ENCODE measurements at regions not wholly inside any gene's neighbourhood (a gene's known extent, or its start where the extent isn't known, plus 50 kb on each side); places are given as distances from the start of the nearest gene placed in this dataset.
A peak's percentile ranks its signal among the peaks of the same experiment; 100 is the strongest.

DNA sequence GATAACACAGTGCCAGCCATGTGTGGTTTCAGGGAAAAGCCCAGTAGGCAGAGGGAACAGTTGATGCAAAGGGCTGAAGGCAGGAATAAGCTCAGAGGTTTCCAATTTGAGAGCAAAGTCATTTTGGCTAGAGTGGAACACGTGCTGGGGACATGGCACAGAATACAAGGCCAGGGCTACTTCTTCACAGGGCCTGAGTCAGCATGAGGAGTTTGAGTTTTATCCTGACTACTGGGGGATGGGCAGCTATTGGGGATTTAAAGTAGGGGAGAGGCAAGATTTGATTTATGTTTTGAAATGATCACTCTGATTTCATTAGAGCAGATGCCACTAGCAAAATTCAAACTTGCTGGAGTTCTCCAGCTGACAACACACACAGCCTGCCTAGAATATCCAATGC, 241.1 kb upstream of the CSF3R start:
- DNase-seq (ENCODE audit: extremely low read depth in 1 of 11, low read depth in 9 of 11, low spot score in 4 of 11), result no peak

DNA sequence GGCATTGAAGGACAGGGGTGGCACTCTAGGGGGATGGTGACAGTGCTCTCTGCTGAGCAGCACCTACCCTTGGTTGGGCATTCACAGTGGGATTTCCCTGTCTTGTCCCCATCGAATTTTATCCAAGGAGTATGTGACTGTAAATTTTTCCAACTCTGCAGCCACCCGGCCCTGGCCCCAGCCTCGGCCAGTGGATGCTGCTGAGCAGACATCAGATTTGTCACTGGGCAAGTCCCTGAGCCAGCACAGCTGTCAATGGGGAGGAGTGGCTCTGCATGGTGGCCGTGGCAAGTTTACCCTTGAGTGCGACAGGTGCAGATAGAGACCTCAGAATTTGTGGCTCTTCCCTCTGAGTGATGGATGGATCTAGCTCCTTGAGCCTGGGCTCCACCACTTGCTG, 240.2 kb upstream of the CSF3R start:
- DNase-seq (ENCODE audit: extremely low read depth in 1 of 11, low read depth in 9 of 11, low spot score in 4 of 11), result no peak

DNA sequence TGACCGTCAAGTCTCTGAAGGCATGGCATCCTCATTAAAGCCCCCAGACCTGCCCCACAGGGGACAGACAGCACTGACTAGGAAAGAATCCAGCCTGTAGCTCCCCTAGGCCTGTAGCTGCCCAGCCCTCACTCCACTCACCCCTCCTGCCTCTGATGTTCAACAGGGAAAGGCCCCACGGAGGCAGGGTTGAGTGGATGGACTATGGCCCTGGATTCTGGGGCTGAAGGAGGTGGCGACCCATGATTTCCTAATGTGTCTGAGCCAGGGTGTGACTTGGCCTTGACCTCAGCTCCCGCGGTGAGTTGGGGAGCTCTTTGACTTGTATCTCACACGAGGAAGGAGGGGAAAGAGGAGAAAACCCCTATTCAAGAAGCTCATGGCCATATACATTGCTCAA, 238.5 kb upstream of the CSF3R start:
- no peak for DNase-seq (ENCODE audit: extremely low read depth in 1 of 11, low read depth in 9 of 11, low spot score in 4 of 11)

DNA sequence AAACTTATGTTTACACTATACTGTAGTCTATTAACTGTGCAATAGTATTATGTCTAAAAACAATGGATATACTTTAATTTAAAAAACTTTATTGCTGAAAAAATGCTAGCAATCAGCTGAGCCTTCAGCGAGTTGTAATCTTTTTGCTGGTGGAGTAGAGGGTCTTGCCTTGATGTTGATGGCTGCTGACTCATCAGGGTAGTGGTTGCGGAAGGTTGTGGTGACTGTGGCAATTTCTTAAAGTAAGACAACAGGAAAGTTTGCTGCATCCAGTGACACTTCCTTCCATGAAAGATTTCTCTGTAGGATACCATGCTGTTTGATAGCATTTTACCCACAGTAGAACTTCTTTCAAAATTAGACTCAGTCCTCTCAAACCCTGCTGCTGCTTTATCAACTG, 234.7 kb upstream of the CSF3R start:
- DNase-seq (ENCODE audit: extremely low read depth in 1 of 11, low read depth in 9 of 11, low spot score in 4 of 11), result no peak

DNA sequence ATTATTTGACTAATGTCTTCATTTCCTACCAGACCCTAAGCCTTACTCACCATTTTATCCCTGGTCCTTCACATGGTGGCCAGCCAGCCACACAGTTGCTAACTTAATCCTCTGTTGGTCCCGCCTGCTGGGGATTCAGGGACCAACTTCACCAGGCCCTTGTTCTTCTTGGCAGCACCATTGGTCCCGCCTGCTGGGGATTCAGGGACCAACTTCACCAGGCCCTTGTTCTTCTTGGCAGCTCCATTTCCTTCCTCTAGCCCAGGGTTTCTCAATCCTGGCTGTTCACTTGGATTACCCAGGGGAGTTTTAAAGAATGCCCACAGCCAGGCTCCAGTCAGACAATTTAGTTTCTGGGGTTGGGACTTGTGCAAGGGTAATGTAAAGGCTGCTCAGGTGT, 233.1 kb upstream of the CSF3R start:
- no peak for DNase-seq (ENCODE audit: extremely low read depth in 1 of 11, low read depth in 9 of 11, low spot score in 4 of 11)

DNA sequence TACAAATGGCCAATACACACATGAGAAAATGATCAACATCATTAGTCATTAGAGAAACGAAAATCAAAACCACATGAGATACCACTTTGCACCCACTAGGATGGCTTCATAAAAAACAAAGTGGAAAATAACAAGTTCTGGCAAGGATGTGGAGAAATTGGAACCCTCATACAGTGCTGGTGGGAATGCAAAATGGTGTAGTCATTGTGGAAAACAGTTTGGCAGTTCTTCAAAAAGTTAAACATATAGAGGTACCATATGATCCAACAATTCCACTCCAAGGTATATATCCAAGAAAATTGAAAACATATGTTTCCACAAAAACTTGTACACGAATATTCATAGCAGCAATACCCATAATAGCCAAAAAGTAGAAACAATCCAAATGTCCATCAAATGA, 231.6 kb upstream of the CSF3R start:
- no peak for DNase-seq (ENCODE audit: extremely low read depth in 1 of 11, low read depth in 9 of 11, low spot score in 4 of 11)

DNA sequence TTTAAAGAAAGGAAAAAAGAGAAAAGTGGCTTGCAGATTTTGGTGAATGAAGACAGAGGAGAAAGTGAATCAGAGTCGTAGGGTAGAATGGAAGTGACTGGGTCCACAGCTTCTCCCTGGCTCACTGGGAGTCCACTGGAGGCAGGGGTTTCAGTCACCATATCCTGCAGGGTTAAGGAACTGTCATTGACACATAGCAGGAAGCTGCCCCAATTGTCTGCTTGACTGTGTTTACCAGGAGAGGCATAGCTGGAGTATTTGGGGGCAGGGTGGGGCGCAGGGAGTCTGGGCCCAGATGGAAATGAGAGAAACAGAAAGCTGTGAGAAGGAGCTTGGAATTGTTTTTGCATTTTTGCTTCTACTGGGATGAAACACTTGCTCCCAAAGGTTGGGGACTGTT, 228.8 kb upstream of the CSF3R start:
- no peak for DNase-seq (ENCODE audit: extremely low read depth in 1 of 11, low read depth in 9 of 11, low spot score in 4 of 11)

DNA sequence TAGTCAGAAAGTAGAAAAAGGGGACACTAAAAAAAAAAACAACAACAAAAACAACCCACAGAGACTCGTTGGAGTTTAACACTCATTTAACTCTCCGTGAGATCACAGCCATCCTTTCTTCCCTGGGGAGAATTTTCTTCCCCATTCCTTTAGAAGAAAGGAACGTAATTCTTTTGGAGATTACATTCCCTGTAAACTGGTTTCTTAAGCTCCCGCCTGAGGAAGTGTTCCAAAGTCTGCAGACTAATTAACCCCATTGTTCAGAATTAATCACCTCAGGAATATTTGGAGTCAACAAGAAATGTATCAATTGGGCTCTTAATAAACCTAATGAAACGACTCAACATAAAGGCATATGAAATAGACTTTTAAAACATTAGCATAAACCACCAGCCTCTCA, 228.2 kb upstream of the CSF3R start:
- DNase-seq (ENCODE audit: extremely low read depth in 1 of 11, low read depth in 9 of 11, low spot score in 4 of 11), result no peak

DNA sequence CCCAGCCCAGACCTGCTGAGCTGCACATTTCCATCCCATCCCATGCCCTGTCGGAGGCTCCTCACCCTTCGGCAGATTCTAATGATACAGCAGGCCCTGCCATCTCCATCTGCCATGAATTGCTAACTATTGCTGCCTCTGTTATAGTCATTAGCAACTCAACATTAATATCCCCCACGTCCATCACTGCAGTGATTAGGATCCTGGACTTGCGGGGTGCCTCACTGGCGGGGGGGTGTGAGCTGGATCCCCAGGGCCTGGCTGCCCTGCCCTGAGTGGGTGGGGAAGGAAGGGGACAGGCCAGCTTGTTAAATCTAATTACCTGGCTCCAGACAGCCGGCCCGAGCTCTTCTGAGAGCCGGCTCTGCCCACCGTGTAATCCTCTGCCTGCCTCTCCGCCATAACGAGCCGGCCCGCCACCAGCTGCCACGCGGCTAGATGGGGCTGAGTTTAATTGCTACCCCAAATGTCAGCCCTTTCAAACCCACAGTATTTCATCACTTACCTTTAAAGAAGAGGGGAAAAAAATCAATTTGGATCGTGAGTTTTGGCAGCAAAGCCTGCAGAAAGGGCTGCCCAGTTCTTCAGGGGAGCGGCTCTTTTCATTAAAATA, 227.3 kb upstream of the CSF3R start:
- DNase-seq (ENCODE audit: extremely low read depth in 1 of 11, low read depth in 9 of 11, low spot score in 4 of 11), result no peak

DNA sequence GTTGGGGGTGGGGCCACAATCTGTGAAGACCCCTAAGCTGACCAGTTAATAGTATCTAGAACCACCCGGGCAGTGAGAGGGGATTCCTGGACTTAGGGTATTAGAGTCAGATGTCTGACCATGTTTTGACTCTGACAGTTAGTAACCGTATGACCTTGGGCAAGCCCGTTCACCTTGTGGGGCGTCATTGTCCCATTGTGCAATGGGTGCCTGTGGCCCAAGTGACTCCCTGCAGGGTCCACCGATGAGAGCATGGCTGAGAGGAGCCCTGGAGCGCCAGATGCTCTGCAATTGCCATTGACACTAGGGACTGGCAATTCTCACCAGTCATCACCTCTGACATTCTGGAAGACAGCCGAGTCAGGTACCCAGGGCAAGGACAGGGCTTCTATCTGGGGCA, 225.9 kb upstream of the CSF3R start:
- no peak for DNase-seq (ENCODE audit: extremely low read depth in 1 of 11, low read depth in 9 of 11, low spot score in 4 of 11)

DNA sequence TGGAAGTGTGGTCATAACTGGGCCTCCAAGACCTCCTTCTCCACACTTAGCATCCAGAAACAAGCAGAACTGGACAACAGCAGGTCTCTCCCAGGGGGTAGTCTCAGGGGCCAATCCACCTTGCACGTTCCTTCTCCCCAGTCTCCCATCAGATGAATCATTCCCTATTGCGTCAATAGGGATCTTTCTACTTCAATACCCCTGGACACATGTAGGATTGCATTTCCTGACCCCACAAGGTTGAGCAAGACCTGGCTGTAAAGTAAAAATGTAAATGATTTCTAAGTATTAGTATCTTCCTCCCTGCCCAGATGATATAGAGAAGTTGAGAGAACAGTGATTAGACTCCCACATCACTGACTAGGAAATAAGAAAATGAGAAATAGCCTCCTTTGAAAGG, 224.5 kb upstream of the CSF3R start:
- DNase-seq (ENCODE audit: extremely low read depth in 1 of 11, low read depth in 9 of 11, low spot score in 4 of 11), result no peak

DNA sequence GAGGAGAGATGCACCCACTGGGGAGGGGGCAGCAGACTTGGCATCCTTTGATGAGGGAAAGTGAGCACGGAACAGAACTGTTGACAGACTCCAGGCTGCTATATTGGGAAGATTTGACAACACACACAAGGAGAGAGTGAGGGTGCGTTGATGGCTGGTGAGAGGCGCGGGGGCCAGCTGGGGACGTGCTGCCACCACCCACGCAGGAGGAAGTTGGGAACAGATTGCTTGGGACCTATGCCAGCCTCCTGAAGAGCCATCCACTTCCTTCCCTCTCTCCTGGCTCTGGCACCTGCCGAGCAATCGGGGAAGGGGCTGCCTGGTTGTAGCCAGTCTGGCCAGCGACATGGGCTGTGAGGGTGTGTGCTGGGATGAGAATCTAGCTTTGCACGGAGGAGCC, 223.7 kb upstream of the CSF3R start:
- no peak for DNase-seq (ENCODE audit: extremely low read depth in 1 of 11, low read depth in 9 of 11, low spot score in 4 of 11)

DNA sequence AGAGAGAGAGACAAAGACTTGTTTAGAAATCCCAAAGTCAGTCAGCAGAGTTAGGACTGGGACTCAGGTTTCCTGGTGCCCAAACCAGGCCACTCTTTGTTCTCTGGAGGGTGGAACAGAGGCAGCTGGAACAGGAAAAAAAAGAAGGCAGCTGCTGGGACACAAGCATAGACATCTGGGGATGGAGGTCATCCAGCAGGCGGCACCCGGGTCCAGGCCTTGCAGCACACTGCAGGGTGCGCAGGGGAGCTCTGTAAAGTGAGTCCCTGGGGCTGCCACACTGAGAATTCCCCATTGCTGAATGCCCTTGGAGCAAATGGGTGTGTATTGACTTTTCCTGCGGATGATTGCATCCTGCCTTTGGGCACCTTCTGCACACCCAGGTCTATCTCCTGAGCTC, 222.9 kb upstream of the CSF3R start:
- no peak for DNase-seq (ENCODE audit: extremely low read depth in 1 of 11, low read depth in 9 of 11, low spot score in 4 of 11)

DNA sequence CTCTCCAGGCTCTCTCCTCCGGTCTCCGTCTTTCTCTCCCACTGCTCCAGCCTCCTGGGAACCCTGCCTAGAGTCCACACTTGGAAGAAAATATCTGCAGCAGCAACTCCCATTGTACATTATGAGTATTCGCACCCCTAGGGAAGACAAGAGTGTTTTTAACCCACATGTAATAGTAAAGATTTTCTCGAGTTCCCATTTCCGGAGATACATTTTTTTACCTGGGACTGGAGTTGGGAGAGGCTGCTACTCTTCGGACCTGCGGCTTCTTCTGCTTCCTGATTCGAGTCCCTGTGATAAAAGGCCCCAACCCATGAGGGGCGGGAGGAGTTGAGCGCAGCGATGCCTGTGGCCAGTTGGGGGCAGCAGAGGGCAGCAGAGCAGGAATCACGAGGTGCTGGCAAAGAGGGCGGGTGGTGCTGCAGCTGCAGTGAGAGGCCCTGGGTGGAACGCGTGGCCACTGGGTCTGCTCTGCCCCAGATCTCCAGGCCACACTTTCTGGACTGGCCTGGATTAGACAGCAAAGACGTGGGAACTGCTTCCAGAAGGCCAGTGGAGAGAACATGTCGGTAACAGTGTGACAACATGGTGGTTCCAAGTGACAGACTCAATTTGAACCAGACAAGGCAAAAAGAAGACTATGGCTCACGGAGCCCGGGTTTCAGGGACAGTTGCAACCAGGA, 221.0 kb upstream of the CSF3R start:
- peak; percentile 31 to 74 (median 63) for DNase-seq (ENCODE audit: extremely low read depth in 1 of 11, low read depth in 9 of 11, low spot score in 4 of 11)

DNA sequence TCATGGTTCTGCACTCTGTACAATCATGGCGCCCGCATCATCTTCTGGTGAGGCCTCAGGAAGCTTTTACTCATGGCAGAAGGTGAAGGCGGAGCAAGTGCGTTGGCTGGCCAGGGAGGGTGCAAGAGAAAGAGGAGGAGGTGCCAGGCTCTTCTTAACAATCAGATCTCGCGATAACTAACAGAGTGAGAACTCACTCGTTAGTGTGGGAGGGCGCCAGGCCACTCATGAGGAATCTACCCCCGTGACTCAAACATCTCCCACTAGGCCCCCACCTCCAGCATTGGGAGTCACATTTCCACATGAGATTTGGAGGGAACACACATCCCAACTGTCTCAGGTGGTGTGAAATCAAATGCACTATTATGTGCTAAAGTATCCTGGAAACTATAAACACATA, 220.2 kb upstream of the CSF3R start:
- DNase-seq (ENCODE audit: extremely low read depth in 1 of 11, low read depth in 9 of 11, low spot score in 4 of 11), result no peak

DNA sequence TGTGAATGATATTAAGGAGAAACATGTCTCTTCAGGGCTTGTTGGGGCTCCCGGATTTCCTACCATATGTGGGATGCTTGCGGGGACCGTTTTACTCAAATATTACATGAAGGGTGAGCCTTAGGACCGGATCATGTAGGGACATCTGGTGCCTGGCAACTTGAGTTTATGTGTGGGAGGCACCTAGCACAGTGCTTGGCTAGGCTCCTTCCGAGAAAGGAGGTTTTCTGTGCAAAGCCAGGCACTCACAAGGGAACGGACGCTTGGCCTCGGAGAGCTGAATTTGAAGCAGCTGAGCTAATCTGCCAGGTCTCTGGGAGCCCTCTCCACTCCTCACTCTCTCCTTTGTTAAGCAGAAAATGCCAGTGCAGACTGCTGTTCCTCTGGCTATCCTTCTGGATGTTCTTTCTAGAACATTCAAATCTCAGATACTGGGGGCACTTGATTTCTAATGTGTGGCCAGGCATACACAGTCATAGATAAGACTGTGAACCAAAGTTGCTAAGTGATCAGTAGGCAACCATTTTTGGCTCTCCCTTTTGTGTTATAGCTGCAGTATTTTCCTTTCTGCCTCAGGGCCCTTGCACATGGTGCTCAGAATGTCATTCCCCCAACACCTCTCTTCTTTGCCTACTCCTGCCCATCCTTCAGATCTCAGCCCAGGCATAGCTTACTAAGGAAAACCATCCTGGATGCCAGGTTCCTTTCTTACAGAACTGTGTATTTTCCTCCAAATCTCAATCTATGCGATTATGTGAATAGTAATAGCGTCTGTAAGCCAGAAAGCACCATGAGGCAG, 216.6 kb upstream of the CSF3R start:
- no peak for DNase-seq (ENCODE audit: extremely low read depth in 1 of 11, low read depth in 9 of 11, low spot score in 4 of 11)

DNA sequence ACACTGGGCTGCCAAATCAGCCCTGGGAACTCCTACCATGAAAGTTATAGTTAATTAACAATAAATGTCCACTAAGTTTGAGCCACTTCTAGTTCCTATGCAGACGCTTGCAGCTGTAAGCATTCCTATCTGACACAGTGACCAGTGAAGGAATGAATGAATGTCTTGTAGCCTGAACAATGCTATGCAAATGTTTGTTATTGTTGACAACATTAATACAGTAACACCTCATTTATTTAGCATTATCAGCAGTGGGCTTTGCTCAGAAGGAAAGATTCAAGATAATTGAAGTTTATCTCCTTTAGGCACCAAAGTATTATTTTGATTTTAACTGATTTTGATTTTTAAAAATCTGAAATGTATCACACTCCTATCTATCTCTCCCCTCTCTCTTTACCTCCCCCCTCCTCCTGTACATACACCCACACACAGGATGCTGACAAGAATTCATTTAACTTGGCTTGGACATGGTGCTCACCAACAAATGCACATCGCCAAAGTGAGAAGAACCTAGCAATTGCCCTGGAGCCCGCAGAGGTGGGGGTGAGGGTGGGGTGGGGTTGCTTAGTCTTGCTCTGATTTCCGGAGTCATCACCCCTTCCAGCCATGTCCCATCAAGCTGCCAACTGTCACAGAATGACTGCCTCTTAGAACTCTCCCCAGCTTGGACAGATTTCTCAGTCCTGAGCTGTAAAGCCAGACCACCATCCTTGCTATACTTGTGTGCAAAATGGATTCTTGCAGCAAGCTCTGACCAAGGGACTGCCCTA, 215.3 kb upstream of the CSF3R start:
- DNase-seq (ENCODE audit: extremely low read depth in 1 of 11, low read depth in 9 of 11, low spot score in 4 of 11), result no peak

DNA sequence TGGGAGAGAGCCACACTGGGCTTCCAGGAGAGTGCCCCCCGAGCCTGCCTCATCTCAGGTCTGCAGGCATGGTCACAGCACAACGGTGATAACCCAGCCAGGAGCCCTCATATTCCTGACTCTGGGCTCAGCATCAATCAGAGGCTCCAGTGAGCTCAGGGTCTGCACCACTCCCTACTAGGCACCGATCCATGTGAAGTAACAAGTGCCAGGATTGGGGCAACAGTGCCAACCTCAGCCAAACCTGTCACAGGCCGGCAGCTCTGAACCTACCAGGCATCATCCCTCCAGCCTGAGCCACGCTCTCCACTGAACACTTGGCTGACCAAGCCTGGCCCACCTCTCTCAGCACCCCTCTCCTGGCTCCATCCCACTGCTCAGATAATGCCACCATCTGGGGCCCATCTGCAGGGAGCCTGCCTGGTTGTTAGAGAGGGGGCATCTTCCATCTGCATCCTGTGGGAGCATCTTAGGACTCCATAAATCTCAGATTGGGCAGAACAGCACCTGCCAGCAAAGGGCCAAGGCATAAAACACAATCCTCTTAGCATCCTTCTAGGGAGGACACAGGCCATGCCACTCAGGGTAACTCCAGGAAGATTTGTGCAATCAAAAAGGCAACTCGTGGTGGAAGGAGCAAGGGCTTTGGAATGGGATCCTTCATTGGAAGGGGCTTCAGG, 213.7 kb upstream of the CSF3R start:
- DNase-seq (ENCODE audit: extremely low read depth in 1 of 11, low read depth in 9 of 11, low spot score in 4 of 11), result no peak

DNA sequence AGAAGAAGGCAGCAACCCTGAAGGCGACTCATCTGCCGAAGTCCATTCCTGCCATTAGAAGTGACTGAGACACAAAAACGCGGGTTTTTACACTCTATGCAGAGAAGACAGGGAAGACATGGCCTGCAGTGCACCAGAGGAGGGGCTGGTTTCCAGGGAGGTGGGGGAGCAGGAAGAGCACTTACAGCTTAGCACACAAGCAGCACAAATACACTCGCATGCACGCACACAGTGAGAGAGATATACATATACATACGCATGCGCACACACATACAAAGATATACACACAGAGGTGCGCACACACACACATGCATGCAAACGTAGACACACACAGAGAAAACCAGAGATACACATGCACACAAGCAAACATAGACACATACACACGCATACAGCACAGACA, 210.9 kb upstream of the CSF3R start:
- no peak for DNase-seq (ENCODE audit: extremely low read depth in 1 of 11, low read depth in 9 of 11, low spot score in 4 of 11)

Measured in renal cortex interstitium (tissue), 11 donors.